ENCODE measurements at regions not wholly inside any gene's neighbourhood (a gene's known extent, or its start where the extent isn't known, plus 50 kb on each side); places are given as distances from the start of the nearest gene placed in this dataset.

DNA sequence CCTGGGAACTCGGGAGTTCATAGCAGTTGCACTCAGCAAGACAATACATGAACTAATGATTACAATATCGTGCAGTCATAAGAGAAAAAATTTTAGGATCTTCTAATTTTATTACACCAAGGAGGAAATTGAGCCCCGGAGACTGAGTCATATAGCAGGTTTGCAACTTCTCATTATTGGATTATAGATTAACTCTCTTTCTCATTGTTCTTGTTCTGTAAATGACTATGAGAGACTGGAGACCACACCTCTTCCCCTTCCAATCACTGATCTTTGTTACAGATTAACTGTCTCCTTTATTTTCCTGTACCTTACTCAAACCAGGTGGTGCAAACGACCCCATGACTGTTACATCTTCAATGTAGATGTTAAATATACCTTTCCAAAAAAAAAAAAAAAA, 435.8 kb upstream of the DDX18 start:
- TF ChIP-seq, protein P1, sequence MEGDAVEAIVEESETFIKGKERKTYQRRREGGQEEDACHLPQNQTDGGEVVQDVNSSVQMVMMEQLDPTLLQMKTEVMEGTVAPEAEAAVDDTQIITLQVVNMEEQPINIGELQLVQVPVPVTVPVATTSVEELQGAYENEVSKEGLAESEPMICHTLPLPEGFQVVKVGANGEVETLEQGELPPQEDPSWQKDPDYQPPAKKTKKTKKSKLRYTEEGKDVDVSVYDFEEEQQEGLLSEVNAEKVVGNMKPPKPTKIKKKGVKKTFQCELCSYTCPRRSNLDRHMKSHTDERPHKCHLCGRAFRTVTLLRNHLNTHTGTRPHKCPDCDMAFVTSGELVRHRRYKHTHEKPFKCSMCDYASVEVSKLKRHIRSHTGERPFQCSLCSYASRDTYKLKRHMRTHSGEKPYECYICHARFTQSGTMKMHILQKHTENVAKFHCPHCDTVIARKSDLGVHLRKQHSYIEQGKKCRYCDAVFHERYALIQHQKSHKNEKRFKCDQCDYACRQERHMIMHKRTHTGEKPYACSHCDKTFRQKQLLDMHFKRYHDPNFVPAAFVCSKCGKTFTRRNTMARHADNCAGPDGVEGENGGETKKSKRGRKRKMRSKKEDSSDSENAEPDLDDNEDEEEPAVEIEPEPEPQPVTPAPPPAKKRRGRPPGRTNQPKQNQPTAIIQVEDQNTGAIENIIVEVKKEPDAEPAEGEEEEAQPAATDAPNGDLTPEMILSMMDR (IDR thresholded peaks at IDR 0.05), result no peak
- TF ChIP-seq POLR2A (IDR thresholded peaks at IDR 0.05) (no peak), POLR2AphosphoS5 (IDR thresholded peaks at IDR 0.05) (no peak)
